GM21360 (cell line): ENCODE measurements at regions not wholly inside any gene's neighbourhood (a gene's known extent, or its start where the extent isn't known, plus 50 kb on each side); places are given as distances from the start of the nearest gene placed in this dataset.
"Not testable (repeated sequence)": the region's sequence is repeated elsewhere in the genome, so short reads cannot be mapped to it uniquely, and the experiment has no call there.

Experiments used
- ATAC-seq: cut with Tn5 transposase; IDR thresholded peaks from one replicate; pipeline ENCODE4 v1.9.1; 2021; ENCODE audit warnings: mild to moderate bottlenecking, moderate library complexity; ENCODE audit not compliant: unreplicated experiment

DNA sequence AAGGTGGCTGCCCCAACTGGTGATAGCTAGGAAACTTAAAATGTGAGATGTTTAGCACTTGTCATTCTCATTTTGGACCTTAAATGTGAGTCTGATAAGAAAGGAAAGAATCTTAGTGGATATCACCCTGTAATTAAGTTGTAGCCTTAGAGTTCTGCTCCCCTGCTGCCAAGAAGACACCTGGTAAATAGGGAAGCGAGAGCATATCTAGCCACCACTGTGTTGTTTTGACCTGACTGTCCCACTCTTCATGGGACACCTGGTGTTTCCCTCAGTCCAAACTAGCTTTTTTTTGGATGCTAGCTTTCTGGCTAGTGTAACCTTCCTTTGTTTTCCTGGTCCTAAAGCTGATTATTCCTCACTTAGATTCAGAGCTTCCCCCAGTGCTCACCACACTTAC, 357.6 kb downstream of the RAD51AP2 start:
- peak; percentile 56 for ATAC-seq

DNA sequence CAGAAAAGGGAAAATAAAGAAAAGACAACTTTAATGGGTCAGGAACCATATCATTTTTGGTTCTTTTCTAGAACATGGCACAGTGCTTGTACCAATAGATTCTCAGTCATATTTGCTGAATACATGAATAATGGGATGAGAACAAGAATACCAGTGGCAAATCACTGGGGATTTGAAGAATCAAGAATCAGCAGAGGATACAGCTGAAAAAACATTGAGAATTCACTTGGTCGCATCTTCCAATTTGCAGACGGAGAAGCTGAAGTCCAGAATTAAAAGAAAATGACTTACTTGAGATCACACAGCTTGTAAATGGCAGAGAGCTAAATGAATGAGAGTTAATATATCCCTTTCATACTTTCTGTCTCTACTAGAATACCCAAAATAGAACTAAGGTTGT, 362.2 kb downstream of the RAD51AP2 start:
- no peak for ATAC-seq

DNA sequence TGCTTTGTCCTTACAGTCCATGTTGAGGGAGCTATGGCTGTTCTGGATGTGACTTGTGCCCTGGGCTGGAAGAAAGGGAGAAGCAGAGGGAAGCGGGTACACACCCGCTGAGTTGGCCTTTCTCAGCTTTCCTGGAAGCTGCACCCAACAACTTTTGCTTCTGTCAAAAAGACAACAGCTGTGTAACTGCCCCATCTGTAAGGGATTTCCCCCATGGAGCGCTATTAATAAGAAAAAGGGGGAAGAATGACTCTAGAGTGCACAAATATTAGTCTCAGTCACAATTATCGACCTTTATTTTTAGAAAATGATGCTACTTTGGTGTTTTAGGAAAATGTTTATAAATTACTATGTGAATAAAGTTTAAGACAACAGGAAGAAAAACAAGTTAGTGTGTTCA, 368.3 kb downstream of the RAD51AP2 start:
- no peak for ATAC-seq

DNA sequence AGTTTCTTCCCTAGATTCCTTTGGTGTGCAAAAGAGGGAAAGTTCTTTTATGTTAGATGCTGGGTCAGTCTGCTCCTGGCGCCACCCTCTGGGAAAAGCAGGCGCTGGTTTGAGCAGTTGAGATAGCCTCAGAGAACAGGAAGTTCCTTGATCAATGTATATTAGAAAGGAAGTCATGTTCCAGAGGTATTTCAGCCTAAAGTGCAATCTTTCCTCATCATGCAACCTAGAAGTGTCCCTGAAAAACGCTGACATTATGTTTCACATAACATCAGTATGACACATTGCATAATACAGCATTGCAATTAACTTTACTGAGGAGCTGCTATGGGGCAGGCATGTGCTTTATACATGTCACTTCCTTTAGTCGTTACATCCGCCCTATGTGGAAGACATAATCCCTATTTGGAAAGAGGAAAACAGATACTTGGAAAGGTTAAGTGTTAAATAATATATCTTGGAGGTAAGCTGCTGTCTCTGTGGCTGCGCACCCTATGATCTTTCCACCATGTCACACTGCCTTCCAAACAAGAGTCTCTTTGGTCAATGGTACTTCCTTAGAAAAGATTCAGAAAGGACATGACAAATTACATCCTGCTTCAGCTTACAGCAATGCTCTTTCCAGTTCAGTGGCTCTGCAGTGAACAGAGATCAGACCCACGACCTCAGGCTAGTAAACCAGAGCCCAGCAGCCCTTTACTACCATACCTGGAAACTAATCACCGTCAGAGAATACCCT, 369.7 kb downstream of the RAD51AP2 start:
- no peak for ATAC-seq

DNA sequence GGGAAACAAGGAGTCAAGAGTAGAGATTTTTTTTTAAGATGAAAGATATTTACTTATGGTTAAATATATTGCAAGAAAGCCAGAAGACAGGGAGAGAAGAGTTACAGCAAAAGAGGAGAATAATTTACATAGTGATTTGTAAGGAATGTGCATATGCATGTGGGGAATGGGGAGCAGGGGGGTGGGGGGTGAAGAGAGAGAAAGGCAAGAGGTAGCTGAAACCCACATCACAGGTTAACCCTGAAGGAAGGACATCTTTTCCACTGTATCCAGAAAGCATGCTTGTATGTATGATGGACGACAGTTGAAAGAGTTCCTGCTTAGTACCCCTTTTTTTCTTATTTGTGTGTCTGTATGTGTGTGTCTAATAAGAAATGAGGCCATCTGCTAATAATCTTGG, 371.9 kb downstream of the RAD51AP2 start:
- no peak for ATAC-seq

DNA sequence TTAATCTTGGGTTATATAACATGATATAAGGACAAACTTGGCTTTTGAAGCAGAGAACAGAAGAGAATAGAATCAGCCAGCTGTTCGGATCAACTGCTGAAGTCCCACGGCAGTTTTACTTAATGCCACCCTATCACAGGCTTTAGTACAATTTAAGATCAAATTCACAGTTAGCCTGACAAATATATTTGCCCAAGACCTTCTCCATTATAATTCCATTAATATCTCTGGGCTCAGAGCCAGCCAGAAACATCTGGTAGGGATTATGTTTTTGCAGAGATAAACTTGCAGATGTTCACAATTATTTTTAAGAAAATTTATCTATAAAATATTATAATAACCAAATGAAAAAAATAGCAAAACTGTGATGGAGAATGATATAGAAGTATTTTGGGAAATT, 381.4 kb downstream of the RAD51AP2 start:
- no peak for ATAC-seq

DNA sequence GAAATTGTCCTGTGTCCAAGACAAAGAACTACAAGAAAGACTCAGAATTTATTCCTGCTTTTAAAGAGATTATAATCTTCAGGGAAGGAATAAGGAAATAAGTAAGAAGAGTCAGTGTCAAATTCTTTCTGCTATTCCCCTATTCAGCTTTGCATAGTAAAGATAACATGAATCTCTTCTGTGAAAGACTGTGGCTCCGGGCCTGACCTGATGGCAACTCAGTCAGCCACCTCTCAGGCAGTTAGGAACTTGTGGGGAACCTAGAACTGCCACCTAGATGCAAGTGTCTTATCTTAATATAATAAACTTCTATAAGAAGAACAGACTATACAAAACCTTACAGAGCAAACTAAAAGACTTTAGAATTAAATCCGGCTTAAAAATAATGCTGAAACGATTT, 382.0 kb downstream of the RAD51AP2 start:
- ATAC-seq = no peak

DNA sequence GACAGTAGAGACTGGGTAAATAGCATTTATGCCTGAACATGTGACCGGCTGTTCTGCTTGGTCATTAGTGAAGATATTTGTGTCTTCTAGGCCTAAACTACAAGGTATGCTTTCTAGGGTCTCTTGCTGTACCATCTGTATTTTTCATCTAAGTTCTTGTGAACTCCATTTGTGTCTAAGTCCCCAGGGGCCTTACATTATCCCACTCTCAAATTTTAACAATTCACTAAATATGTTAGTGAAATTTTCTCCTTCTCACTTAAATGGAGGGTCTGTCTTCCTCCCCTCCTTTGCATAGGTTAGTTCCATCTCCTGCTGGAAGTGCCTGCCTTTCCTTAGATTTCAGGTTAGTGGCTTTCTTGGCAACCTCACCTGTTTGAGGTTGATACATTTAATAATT, 382.6 kb downstream of the RAD51AP2 start:
- no peak for ATAC-seq

DNA sequence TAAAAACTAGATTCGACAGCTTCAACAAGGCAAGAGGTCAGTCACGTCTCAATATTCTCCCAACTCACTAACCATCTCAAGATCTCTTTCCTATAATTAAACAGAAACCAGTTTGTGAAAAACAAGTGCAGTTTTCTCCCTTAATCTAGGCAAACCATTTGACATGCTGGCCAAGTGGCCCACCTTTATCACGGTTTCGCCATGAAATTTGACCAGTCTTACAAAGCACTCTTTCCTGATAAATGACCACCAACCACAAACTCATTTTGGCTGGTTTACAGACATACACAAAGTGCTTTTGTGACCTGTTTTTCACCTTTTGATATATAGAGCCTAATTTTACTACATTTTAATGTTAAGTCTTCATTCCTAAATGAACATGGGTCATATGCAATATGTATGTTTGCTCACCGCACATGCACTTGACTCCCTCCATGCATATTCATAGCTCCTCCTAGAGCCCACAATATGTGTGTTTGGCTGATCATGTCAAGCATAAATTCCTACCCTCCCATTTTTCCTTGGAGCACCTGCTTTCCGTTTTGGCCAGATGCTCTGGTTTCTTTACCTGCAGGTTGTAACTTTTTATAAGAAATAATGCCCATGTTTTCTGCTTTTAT, 385.1 kb downstream of the RAD51AP2 start:
- no peak for ATAC-seq

DNA sequence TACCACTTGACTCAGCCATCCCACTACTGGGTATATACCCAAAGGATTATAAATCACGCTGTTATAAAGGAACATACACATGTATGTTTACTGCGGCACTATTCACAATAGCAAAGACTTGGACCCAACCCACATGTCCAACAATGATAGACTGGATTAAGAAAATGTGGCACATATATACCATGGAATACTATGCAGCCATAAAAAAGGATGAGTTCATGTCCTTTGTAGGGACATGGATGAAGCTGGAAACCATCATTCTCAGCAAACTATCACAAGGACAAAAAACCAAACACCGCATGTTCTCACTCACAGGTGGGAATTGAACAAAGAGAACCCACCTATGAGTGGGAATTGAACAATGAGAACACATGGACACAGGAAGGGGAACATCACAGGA, 387.6 kb downstream of the RAD51AP2 start:
- not testable (repeated sequence) for ATAC-seq

DNA sequence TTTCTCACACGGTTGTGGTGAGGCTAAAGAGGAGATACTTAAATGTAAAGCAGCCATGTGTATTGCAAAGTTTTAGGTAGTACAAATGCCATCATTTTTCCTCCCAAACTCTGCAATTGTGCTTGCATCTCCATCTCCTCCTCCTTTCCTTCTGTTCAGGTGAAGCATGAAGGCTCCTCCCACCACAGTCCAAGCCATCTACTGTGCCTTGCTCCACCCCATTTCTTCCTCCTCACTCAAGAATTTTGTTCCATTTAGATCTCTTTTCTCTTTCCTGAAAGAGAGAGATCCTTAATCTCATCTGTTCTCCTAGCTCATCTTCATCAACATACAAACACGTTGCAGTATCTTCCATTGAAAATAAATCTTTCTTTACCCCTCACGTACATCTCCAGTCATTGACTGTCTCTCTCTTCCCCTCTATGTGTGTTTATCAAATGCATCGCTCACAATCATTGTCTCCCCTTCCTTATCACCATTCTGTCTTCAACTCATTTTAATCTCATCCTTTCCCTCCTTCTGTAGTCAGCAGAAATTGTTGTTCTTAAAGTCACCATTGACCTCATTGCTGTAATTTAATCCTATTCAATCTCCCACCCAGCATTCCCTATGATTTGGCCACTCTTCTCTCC, 392.1 kb downstream of the RAD51AP2 start:
- ATAC-seq = no peak

DNA sequence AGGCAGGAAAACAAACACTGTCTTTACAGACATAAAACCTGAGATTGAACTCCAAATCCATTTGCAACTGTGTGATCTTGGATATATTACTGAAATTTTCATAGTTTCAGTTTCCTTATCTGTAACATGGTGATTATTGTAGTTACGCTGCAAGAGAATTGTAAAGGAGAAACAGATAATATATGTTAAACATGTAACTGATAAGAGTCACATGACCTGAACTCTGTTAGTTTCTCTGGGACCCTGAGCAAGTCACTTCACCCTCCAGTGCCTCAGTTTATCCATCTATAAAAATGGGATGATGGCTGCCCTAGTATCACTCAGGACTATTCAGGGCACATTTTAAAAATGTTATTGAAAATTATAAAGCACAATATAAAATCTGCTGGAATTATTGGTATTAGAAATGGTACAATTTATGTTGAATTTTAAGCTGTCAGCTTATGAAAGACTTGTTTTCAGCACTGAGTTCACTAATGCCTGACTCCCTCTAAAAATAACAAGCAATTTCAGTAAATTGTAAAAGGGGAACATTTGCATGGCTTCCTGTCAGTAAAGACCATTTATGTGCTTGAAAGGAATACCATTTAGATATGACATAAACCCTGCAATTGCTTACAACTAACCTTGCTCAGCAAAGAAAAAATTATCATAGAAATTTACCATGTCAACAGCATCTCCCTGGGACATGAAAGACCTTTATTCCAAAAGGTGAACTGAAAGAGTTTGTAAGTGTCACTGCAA, 393.5 kb downstream of the RAD51AP2 start:
- ATAC-seq = no peak

DNA sequence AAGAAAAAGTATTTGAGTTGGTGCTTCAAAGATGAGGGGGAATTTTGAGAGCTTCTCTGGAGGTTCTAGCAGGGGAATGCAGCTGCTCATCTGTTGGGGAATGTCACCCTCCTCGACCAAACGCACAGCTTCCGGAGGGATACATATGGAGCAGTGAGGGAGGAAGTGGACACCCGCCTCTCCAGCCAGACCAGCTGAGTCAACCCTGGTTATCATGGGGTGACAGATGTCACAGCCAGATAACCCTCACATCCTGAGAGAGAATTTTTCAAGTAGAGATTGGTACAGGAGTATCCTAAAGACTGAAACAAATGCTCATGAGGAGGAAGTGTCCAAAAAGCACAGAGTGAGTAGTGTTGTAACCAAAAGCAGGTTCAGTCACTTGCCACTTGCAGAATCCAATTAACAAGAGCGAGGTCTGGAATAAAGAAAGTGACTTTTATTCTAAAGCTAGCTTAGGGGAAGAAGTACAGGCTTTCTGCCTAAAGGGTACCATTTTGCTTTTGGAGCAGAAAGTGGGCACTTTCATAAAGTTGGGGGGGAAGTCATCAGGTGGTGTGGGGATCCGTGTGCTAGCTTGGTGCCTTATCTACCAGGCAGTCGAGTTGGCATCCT, 395.2 kb downstream of the RAD51AP2 start:
- ATAC-seq = no peak

DNA sequence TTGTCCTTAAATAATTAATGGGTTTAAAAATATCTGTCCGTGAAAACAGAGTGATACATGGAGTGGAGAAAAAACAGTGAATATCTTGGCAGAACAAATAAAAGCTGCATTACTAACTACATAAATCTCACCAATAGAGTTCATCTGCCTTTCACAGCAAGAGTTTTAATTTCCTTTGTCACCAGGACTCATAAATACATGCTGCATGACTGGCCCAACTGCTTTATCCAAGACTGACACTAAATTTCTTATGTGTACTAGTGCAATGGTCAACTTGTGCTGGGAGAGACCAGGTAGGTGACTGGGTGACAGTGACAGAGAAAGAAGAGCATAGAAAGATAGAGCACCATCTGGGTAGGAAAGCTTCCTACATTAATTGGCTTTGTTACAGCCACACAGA, 402.8 kb downstream of the RAD51AP2 start:
- no peak for ATAC-seq

DNA sequence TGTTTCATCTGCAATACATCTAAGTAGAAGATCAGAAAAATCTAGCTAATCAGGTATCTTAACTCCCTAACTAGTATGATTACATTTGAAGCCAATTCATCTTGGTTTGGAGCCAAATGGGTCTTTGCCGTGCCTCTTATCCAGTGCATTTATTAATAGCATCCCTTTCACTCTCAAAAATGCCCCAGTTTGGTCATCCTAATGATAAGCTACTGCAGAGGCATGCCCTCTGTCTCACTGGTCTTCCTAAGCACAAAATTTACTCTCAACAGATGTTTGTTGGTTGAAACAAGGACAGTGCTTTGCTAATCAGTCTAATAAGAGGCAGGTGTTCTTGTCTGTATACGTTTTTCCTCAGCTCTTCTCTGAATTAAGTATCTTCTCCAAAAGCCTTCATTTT, 403.2 kb downstream of the RAD51AP2 start:
- no peak for ATAC-seq

DNA sequence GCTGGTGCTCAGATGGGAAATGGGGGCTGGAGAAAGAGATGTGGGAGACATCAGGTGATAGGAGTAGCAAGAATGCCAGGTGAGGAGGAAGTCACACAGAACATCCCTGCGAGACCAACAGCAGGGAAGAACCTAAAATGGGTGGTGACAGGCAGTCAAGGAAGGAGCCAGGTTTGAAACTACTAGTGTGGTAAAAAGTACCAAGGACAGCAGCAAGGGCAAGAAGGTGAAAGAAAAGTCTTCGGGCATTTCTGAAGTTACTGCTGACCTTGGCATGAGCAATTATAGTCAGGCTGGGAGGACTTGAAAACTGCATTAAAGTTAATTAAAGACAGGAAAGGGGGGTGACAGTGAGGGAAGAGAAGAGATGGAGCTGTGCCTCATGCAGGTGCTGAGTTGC, 410.4 kb downstream of the RAD51AP2 start:
- no peak for ATAC-seq

DNA sequence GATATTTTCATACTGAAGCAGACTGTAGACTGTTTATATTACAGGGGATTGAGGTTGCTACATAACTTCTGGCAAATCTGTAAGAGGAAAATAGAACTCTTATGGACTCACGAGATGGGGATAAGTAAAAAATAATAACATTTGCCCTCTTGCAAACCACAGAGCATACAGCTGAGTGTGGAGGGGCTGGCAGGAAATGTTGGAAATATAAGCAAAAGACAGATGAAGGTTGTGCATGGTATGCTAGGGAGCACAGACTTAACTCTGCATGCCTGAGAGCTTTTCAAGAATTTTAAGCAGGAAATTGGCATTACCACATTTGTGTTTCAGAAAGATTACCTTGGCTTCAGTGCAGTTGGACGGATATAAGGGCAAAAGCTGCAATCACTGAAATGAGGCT, 411.1 kb downstream of the RAD51AP2 start:
- ATAC-seq = no peak

DNA sequence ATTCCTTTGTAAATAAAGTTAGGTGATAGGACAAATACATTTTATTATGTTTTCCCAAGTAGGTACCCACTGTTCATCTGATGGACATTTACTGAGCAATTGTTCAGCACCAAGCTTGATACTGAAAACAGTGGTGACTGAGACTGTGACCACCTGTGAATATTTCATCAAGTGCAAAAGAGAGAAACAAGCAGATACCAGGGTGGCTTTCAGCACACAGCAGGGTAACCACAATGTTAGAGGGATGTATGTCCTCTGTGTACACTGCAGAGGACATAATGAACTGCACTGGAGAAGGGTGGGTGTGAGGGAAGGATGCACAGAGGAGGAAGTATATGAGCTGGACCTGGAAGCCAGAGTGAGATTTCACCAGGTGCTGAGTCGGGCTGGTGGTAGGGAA, 411.8 kb downstream of the RAD51AP2 start:
- ATAC-seq = no peak

DNA sequence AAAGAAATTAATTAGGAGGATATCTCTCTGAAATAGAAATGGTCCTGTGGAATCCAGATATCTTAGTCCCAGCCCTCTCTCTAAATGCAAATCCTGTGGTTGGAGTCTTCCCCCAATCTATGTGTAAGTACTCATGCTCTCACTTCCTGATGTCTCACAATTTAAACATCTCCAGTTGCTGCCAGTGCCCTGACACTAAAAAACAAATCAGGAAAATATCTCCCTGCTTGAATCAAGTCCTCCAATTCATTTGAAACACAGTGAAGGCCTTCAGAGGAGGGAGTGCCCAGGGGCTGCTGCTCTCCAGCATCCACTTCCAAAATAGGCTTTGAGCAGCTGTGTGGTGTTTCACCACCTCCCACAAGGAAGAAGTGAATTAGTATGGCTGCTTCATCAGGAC, 413.8 kb downstream of the RAD51AP2 start:
- peak; percentile 64 for ATAC-seq

DNA sequence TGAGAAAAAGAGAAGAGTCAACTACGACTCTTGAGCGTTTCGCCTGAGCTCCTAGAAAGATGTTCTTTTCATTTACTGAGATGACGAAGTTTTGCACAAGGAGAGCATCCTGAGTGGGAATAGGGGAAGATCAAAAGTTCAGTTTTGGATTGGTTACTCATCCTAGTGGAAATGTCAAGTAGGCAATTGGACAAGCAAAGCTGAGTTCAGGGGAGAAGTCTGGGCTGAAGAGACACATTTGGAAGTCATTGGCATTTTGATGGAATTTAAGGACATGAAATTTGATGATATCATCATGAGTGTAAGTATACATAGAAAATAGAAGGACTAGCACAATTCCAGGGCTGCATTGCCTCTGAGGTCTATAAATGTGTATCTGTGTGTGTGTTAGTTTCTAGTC, 416.6 kb downstream of the RAD51AP2 start:
- no peak for ATAC-seq

DNA sequence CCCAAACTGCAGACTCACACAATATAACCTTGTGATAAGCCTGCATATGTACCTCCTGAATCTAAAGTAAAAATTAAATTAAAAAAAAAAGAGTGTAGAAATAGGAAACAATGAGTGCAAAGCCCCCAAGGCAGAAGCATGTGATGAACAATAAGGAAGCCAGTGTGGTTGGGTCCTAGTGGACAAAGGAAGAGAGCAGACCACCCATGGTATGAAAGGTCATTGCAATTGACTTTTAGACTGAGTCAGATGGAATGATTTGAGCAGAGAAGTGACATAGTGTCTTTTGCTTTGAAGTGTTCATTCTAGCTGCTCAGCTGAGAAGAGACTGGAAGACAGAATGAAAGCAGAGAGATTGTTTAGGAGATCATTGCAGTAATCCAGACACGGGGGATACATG, 417.1 kb downstream of the RAD51AP2 start:
- no peak for ATAC-seq
